Smooth muscle cell (in vitro differentiated cells): ENCODE measurements at regions not wholly inside any gene's neighbourhood (a gene's known extent, or its start where the extent isn't known, plus 50 kb on each side); places are given as distances from the start of the nearest gene placed in this dataset.

Source experiments
- DNase-seq: peaks from one replicate; lab custom pipeline; 2025; ENCODE audit not compliant: unreplicated experiment; lab: John Stamatoyannopoulos, UW
- H2AFZ ChIP-seq: fragments of 200-600 bp; sonication (generic); 2 replicates; pipeline ENCODE4 v1.6.0; 2016; ENCODE audit warnings: antibody characterized with exemption, low read depth, mild to moderate bottlenecking
- H3F3A ChIP-seq: fragments of 200-600 bp; sonication (generic); 2 replicates; pipeline ENCODE4 v1.6.0; 2017; ENCODE audit warnings: antibody characterized with exemption, low read depth
- H3K27ac ChIP-seq: fragments of 200-600 bp; sonication (generic); 2 replicates; pipeline ENCODE4 v1.5.1; 2016; ENCODE audit warnings: low read depth, mild to moderate bottlenecking
- H3K27me3 ChIP-seq: fragments of 200-600 bp; sonication (generic); 2 replicates; pipeline ENCODE4 v1.6.1; 2016; ENCODE audit warnings: low read depth, mild to moderate bottlenecking
- H3K36me3 ChIP-seq: fragments of 200-600 bp; sonication (generic); 2 replicates; pipeline ENCODE4 v1.5.1; 2016; ENCODE audit warnings: low read depth
- H3K4me1 ChIP-seq: fragments of 200-600 bp; sonication (generic); 2 replicates; pipeline ENCODE4 v1.5.1; 2016; ENCODE audit warnings: low read depth
- H3K4me2 ChIP-seq: fragments of 200-600 bp; sonication (generic); 2 replicates; pipeline ENCODE4 v1.6.0; 2016; ENCODE audit warnings: mild to moderate bottlenecking
- H3K4me3 ChIP-seq: fragments of 200-600 bp; sonication (generic); 2 replicates; pipeline ENCODE4 v1.5.1; 2016; ENCODE audit warnings: mild to moderate bottlenecking
- H3K79me2 ChIP-seq: fragments of 200-600 bp; sonication (generic); 2 replicates; pipeline ENCODE4 v1.6.0; 2016; ENCODE audit warnings: low read depth, mild to moderate bottlenecking
- H3K9ac ChIP-seq: fragments of 200-600 bp; sonication (generic); 2 replicates; pipeline ENCODE4 v1.6.0; 2016; ENCODE audit warnings: low read depth
- H3K9me3 ChIP-seq: fragments of 200-600 bp; sonication (generic); replicated peaks from 2 replicates; pipeline ENCODE4 v1.5.1; 2016; ENCODE audit warnings: low read depth
- H4K20me1 ChIP-seq: fragments of 200-600 bp; sonication (generic); 2 replicates; pipeline ENCODE4 v1.6.0; 2016; ENCODE audit warnings: low read depth
- CTCF ChIP-seq: fragments of 200-600 bp; sonication (generic); IDR thresholded peaks from 2 replicates; pipeline ENCODE4 v1.5.1; 2017; ENCODE audit warnings: borderline replicate concordance, mild to moderate bottlenecking, antibody characterized with exemption; ENCODE audit not compliant: insufficient read depth, poor library complexity, severe bottlenecking
- WGBS: methylation state at CpG from one replicate; pipeline ENCODE4 v1.1.7; 2016; ENCODE audit warnings: low lambda C conversion rate; 5-methylcytosine and 5-hydroxymethylcytosine counted together

DNA sequence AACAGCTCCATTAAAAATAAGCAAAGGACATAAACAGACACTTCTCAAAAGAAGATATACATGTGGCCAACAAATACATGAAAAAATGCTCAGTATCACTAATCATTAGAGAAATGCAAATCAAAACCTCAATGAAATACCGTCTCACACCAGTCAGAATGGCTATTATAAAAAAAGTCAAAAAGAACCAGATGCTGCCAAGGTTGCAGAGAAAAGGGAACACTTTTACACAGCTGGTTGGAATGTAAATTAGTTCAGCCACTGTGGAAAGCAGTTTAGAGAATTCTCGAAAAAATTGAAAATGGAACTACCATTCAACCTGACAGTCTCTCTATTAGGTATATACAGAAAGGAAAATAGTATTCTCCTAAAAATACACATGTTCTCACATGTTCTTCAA lies 102.4 kb upstream of the FIBIN start:
- WGBS, result 90% methylated on average over 2 of the region's 2 CpGs
- DNase-seq, result no peak
- TF ChIP-seq CTCF, result no peak

GRCh38 chr11:26896719-26897118 lies 97.2 kb upstream of the FIBIN start:
- Histone ChIP-seq H3K79me2 (no peaks in the 10 kb centered on the region), H3K4me2 (no peak overlapping the region), H4K20me1 (no peaks in the 10 kb centered on the region), H3F3A (no peaks in the 10 kb centered on the region), H3K4me1 (peaks cover 5% of the 10 kb centered on the region), H3K27ac (no peak overlapping the region), H3K36me3 (no peaks in the 10 kb centered on the region), H3K9me3 (no peaks in the 10 kb centered on the region), H3K27me3 (no peaks in the 10 kb centered on the region), H2AFZ (no peak overlapping the region), H3K9ac (no peak overlapping the region), H3K4me3 (no peak overlapping the region)
- TF ChIP-seq CTCF, result no peak
- DNase-seq, result no peak
- WGBS, result 33% methylated on average over 2 of the region's 2 CpGs

More for the DNA sequence above, 102.4 kb upstream of the FIBIN start:
- H3K36me3 ChIP-seq, result no peaks in the 10 kb centered on the region
- H4K20me1 ChIP-seq, result no peaks in the 10 kb centered on the region
- H3K79me2 ChIP-seq, result no peaks in the 10 kb centered on the region
- H3K27me3 ChIP-seq, result no peaks in the 10 kb centered on the region
- no peak overlapping the region for H2AFZ ChIP-seq
- no peak overlapping the region for H3K9ac ChIP-seq
- no peak overlapping the region for H3K4me3 ChIP-seq
- no peak overlapping the region for H3K27ac ChIP-seq
- no peaks in the 10 kb centered on the region for H3K9me3 ChIP-seq
- no peaks in the 10 kb centered on the region for H3F3A ChIP-seq
- H3K4me2 ChIP-seq, result no peak overlapping the region
- H3K4me1 ChIP-seq, result no peaks in the 10 kb centered on the region

GRCh38 chr11:26898799-26899198 lies 95.1 kb upstream of the FIBIN start:
- Histone ChIP-seq H3K36me3 (no peaks in the 10 kb centered on the region), H3K9me3 (no peaks in the 10 kb centered on the region), H3K4me3 (no peak overlapping the region), H3K4me1 (peaks cover 5% of the 10 kb centered on the region), H4K20me1 (no peaks in the 10 kb centered on the region), H2AFZ (no peak overlapping the region), H3K27ac (no peak overlapping the region), H3K9ac (no peak overlapping the region), H3K27me3 (no peaks in the 10 kb centered on the region), H3K4me2 (no peak overlapping the region), H3K79me2 (no peaks in the 10 kb centered on the region), H3F3A (no peaks in the 10 kb centered on the region)
- TF ChIP-seq CTCF, result no peak
- WGBS, result 87% methylated on average over 1 of the region's 1 CpG
- DNase-seq, result no peak

DNA sequence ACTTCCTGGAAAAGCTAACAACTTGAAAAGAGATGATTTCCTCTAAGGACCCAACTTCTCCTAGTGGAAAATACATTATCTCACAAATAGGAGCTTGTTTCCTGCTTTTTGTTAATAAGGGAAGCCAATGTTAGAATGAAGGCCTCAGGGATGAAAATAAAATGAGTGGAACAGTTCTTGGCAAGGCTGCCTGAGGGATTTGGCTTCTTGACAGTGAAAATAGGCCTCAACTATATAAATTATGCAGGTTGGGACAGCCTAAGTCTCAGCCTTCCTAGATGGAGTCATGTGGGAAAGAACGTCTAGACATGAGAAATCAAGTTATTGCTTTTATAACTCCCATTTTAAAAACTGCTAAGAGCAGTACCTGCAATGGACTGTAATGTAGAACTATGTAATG lies 92.8 kb upstream of the FIBIN start:
- Histone ChIP-seq H3K9me3 (no peaks in the 10 kb centered on the region), H3K4me1 (peaks cover 20% of the 10 kb centered on the region), H3K4me3 (no peak overlapping the region), H3K4me2 (no peak overlapping the region), H3K9ac (no peak overlapping the region), H3K27ac (no peak overlapping the region), H2AFZ (no peak overlapping the region), H3F3A (no peaks in the 10 kb centered on the region), H3K79me2 (no peaks in the 10 kb centered on the region), H3K27me3 (no peaks in the 10 kb centered on the region), H3K36me3 (no peaks in the 10 kb centered on the region), H4K20me1 (no peaks in the 10 kb centered on the region)
- no peak for DNase-seq
- no peak for TF ChIP-seq CTCF
- 95% methylated on average over 1 of the region's 1 CpG for WGBS
